ENCODE measurements at regions not wholly inside any gene's neighbourhood (a gene's known extent, or its start where the extent isn't known, plus 50 kb on each side); places are given as distances from the start of the nearest gene placed in this dataset.

DNA sequence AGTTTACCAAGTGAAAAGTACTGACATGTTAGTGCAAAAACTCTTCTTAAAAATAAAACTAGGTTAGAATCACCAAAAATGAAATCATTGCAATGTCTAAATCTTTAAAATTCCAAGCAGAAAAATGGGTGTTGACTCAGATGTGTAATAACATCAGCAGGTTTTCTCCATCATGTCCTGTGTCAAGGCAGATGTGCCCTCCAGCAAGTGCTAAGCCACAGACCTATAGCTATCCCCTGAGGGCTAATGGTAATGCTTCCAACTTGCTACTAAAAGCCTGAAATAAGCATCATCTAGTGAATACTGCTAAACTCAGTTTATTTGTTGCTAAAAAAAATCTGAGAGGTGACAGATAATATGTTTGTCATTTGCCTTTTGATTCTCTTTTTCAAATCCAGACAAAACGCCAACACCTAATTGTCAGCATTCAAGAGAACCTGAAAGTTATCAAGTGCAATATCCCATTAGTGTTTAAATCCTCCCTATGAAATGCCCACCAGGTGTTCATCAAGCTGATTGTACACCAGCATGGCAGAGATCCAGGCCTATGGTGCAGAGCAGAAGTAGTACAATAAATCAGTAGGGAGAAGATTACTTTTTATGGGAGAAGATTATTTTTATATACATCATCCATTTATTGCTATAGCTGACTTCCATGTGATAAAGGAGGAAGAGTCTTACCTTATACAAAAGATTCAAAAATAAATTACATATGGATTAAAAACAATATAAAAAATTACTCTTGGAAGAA lies 55.1 kb upstream of the SYT9 start (continued):
- TF ChIP-seq, protein P1, sequence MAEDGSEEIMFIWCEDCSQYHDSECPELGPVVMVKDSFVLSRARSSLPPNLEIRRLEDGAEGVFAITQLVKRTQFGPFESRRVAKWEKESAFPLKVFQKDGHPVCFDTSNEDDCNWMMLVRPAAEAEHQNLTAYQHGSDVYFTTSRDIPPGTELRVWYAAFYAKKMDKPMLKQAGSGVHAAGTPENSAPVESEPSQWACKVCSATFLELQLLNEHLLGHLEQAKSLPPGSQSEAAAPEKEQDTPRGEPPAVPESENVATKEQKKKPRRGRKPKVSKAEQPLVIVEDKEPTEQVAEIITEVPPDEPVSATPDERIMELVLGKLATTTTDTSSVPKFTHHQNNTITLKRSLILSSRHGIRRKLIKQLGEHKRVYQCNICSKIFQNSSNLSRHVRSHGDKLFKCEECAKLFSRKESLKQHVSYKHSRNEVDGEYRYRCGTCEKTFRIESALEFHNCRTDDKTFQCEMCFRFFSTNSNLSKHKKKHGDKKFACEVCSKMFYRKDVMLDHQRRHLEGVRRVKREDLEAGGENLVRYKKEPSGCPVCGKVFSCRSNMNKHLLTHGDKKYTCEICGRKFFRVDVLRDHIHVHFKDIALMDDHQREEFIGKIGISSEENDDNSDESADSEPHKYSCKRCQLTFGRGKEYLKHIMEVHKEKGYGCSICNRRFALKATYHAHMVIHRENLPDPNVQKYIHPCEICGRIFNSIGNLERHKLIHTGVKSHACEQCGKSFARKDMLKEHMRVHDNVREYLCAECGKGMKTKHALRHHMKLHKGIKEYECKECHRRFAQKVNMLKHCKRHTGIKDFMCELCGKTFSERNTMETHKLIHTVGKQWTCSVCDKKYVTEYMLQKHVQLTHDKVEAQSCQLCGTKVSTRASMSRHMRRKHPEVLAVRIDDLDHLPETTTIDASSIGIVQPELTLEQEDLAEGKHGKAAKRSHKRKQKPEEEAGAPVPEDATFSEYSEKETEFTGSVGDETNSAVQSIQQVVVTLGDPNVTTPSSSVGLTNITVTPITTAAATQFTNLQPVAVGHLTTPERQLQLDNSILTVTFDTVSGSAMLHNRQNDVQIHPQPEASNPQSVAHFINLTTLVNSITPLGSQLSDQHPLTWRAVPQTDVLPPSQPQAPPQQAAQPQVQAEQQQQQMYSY (CRISPR knock-in tag; IDR thresholded peaks at IDR 0.05), result no peak
- TF ChIP-seq E2F1 (CRISPR knock-in tag; IDR thresholded peaks at IDR 0.05) (no peak), ZNF425 (CRISPR knock-in tag; conservative IDR thresholded peaks at IDR 0.05) (no peak), ZNF219 (CRISPR knock-in tag; IDR thresholded peaks at IDR 0.05; ENCODE audit: borderline replicate concordance) (no peak), MAX (CRISPR knock-in tag; IDR thresholded peaks at IDR 0.05) (no peak), NR2C2 (CRISPR knock-in tag; IDR thresholded peaks at IDR 0.05) (no peak)

DNA sequence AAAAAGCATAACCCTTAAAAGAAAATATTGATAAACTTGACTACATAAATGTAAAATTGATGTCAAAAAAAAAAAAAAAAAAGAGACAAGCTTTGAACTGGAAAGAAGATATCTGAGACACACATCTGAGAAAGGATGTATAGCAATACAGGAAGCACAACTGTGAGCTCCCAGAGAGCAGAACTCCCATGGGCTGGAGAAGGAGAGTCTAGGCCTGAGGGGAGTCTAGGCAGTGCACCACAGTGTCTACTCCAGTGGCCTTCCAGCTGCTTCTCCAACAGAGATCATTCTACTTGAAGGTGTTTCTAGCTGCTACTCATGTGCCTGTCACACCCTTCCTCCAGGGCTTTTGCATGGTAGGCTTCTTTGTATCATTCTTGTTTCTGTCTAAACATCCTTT lies 54.2 kb upstream of the SYT9 start:
- no peaks in the 10 kb centered on the region for H3K36me3 Mint-ChIP-seq
- no peak for ATAC-seq
- 0 out of 2 replicates have a peak, but pooled peaks cover 4% of the 10 kb centered on the region for H3K27me3 Mint-ChIP-seq (ENCODE audit: low read depth)
- ChIA-PET CTCF (interaction anchor here (0.7 kb wide), 2 partner anchors 24 to 81 kb away, joined by 3 to 4 read pairs; no protein-coding TSS in a partner anchor), POLR2A (no interaction called here)
- H3K27ac Mint-ChIP-seq, result no peak overlapping the region
- no peaks in the 10 kb centered on the region for H3K9me3 Mint-ChIP-seq
- DNase-seq (ENCODE audit: low spot score), result no peak
- no peaks in the 10 kb centered on the region for H3K4me1 Mint-ChIP-seq
- H3K4me3 Mint-ChIP-seq, result no peak overlapping the region
- TF ChIP-seq, protein P2, sequence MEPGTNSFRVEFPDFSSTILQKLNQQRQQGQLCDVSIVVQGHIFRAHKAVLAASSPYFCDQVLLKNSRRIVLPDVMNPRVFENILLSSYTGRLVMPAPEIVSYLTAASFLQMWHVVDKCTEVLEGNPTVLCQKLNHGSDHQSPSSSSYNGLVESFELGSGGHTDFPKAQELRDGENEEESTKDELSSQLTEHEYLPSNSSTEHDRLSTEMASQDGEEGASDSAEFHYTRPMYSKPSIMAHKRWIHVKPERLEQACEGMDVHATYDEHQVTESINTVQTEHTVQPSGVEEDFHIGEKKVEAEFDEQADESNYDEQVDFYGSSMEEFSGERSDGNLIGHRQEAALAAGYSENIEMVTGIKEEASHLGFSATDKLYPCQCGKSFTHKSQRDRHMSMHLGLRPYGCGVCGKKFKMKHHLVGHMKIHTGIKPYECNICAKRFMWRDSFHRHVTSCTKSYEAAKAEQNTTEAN (CRISPR knock-in tag; IDR thresholded peaks at IDR 0.05), result no peak
- TF ChIP-seq ATF1 (CRISPR knock-in tag; IDR thresholded peaks at IDR 0.05) (no peak), FOXJ3 (CRISPR knock-in tag; IDR thresholded peaks at IDR 0.05; ENCODE audit: borderline replicate concordance) (no peak), SMAD4 (CRISPR knock-in tag; IDR thresholded peaks at IDR 0.05) (no peak), NR1H2 (CRISPR knock-in tag; IDR thresholded peaks at IDR 0.05) (no peak), JAZF1 (CRISPR knock-in tag; IDR thresholded peaks at IDR 0.05) (no peak), FOXP1 (CRISPR knock-in tag; IDR thresholded peaks at IDR 0.05; ENCODE audit: borderline replicate concordance) (no peak), SOX15 (CRISPR knock-in tag; IDR thresholded peaks at IDR 0.05) (no peak), ETV6 (CRISPR knock-in tag; IDR thresholded peaks at IDR 0.05) (no peak), GABPB1 (CRISPR knock-in tag; IDR thresholded peaks at IDR 0.05) (no peak)
- TF ChIP-seq, protein P3, sequence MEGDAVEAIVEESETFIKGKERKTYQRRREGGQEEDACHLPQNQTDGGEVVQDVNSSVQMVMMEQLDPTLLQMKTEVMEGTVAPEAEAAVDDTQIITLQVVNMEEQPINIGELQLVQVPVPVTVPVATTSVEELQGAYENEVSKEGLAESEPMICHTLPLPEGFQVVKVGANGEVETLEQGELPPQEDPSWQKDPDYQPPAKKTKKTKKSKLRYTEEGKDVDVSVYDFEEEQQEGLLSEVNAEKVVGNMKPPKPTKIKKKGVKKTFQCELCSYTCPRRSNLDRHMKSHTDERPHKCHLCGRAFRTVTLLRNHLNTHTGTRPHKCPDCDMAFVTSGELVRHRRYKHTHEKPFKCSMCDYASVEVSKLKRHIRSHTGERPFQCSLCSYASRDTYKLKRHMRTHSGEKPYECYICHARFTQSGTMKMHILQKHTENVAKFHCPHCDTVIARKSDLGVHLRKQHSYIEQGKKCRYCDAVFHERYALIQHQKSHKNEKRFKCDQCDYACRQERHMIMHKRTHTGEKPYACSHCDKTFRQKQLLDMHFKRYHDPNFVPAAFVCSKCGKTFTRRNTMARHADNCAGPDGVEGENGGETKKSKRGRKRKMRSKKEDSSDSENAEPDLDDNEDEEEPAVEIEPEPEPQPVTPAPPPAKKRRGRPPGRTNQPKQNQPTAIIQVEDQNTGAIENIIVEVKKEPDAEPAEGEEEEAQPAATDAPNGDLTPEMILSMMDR (IDR thresholded peaks at IDR 0.05), result no peak
- TF ChIP-seq, protein P4, sequence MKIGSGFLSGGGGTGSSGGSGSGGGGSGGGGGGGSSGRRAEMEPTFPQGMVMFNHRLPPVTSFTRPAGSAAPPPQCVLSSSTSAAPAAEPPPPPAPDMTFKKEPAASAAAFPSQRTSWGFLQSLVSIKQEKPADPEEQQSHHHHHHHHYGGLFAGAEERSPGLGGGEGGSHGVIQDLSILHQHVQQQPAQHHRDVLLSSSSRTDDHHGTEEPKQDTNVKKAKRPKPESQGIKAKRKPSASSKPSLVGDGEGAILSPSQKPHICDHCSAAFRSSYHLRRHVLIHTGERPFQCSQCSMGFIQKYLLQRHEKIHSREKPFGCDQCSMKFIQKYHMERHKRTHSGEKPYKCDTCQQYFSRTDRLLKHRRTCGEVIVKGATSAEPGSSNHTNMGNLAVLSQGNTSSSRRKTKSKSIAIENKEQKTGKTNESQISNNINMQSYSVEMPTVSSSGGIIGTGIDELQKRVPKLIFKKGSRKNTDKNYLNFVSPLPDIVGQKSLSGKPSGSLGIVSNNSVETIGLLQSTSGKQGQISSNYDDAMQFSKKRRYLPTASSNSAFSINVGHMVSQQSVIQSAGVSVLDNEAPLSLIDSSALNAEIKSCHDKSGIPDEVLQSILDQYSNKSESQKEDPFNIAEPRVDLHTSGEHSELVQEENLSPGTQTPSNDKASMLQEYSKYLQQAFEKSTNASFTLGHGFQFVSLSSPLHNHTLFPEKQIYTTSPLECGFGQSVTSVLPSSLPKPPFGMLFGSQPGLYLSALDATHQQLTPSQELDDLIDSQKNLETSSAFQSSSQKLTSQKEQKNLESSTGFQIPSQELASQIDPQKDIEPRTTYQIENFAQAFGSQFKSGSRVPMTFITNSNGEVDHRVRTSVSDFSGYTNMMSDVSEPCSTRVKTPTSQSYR (CRISPR knock-in tag; IDR thresholded peaks at IDR 0.05), result no peak
- TF ChIP-seq, protein P1 (CRISPR knock-in tag; IDR thresholded peaks at IDR 0.05), result no peak

All from WTC11 (cell line).